ENCODE measurements at regions not wholly inside any gene's neighbourhood (a gene's known extent, or its start where the extent isn't known, plus 50 kb on each side); places are given as distances from the start of the nearest gene placed in this dataset.

GRCh38 chr5:36523450-36523849 is 83.0 kb upstream of the SLC1A3 start:
- H3K4me2 ChIP-seq (ENCODE audit: low read depth, low read length), result no peak overlapping the region
- H2BK5ac ChIP-seq (ENCODE audit: low read depth, low read length, poor library complexity, severe bottlenecking), result no peak overlapping the region
- H2BK120ac ChIP-seq (ENCODE audit: low read depth, low read length), result no peak overlapping the region
- H4K8ac ChIP-seq (ENCODE audit: low read depth in 2 of 2, low read length in 2 of 2), result no peak overlapping the region
- H3K14ac ChIP-seq (replicated peaks; ENCODE audit: low read depth, low read length), result no peak overlapping the region
- TF ChIP-seq POLR2A (IDR thresholded peaks at IDR 0.05; ENCODE audit: low read depth, low read length), result no peak
- TF ChIP-seq BHLHE40 (IDR thresholded peaks at IDR 0.05; ENCODE audit: low read depth, low read length), result no peak
- TF ChIP-seq MXI1 (IDR thresholded peaks at IDR 0.05; ENCODE audit: borderline replicate concordance, low read depth, low read length), result no peak
- no peak for TF ChIP-seq MAFK (IDR thresholded peaks at IDR 0.05; ENCODE audit: low read depth, low read length)
- no peak for TF ChIP-seq USF2 (IDR thresholded peaks at IDR 0.05; ENCODE audit: low read depth, low read length)
- no peak for TF ChIP-seq RAD21 (IDR thresholded peaks at IDR 0.05; ENCODE audit: low read length)
- TF ChIP-seq RCOR1 (IDR thresholded peaks at IDR 0.05; ENCODE audit: insufficient replicate concordance, low read length), result no peak
- no peak for TF ChIP-seq MAZ (IDR thresholded peaks at IDR 0.05; ENCODE audit: borderline replicate concordance, low read depth, low read length)
- no peak for TF ChIP-seq CEBPB (IDR thresholded peaks at IDR 0.05; ENCODE audit: low read depth, low read length)
- TF ChIP-seq NFE2L2 (IDR thresholded peaks at IDR 0.05; ENCODE audit: low read depth, low read length), result no peak
- no peak for TF ChIP-seq RFX5 (IDR thresholded peaks at IDR 0.05; ENCODE audit: low read depth, low read length)
- TF ChIP-seq FOS (IDR thresholded peaks at IDR 0.05; ENCODE audit: low read depth, low read length), result no peak
- TF ChIP-seq ELK1 (IDR thresholded peaks at IDR 0.05; ENCODE audit: borderline replicate concordance, low read depth, low read length), result no peak
- no peak for TF ChIP-seq SMC3 (IDR thresholded peaks at IDR 0.05; ENCODE audit: low read depth, low read length)
- no peak for TF ChIP-seq CHD1 (IDR thresholded peaks at IDR 0.05; ENCODE audit: low read depth, low read length)
- H2AK9ac ChIP-seq (replicated peaks; ENCODE audit: low read depth, low read length, poor library complexity), result no peak overlapping the region
- POLR2A ChIA-PET (ENCODE audit: unreplicated experiment), result no interaction called here
- WGBS, 2 experiments (ENCODE audit: extremely low coverage in 2 of 2, insufficient read length in 1 of 2), result 66% methylated on average over 4 of the region's 5 CpGs; no CpG with 5 or more reads in 1 of the 2 experiments
- CTCF ChIA-PET, result no interaction called here
- DNase-seq (no peak), ATAC-seq (ENCODE audit: low read depth) (no peak)
- no peak overlapping the region for H3K27ac ChIP-seq (ENCODE audit: insufficient read depth, low read length)
- H4K91ac ChIP-seq (ENCODE audit: insufficient read depth, low read depth, low read length), result no peak overlapping the region
- H2AK5ac ChIP-seq (ENCODE audit: low read depth, low read length), result no peak overlapping the region
- H3K9me1 ChIP-seq (ENCODE audit: insufficient read depth, low read length), result no peaks in the 10 kb centered on the region; the same call in 1 of the 2 replicates
- no peak overlapping the region for H3K4ac ChIP-seq (ENCODE audit: low read depth, low read length)
- H4K5ac ChIP-seq (ENCODE audit: low read depth, low read length), result no peak overlapping the region
- H3K23ac ChIP-seq (ENCODE audit: low read depth, low read length), result no peak overlapping the region
- no TSS peak for BruUV-seq (replicated peaks)
- dilution Hi-C loops (cut with HindIII; ENCODE audit: low sequenced_read_pairs, unreplicated experiment) (no loop called here), intact Hi-C loops (cut with micrococcal nuclease) (no loop called here), in situ Hi-C loops (cut with MboI; ENCODE audit: low sequenced_read_pairs) (no loop called here)
- no peaks in the 10 kb centered on the region for H4K20me1 ChIP-seq (ENCODE audit: insufficient read depth, low read length)
- no peak overlapping the region for H3K56ac ChIP-seq (ENCODE audit: extremely low read depth, insufficient read depth, low read length)
- no peak overlapping the region for H3K18ac ChIP-seq (ENCODE audit: low read depth, low read length)
- no peaks in the 10 kb centered on the region for H3K9me3 ChIP-seq (ENCODE audit: control insufficient read depth, insufficient read depth, low read length)
- no peak overlapping the region for H2AFZ ChIP-seq (replicated peaks; ENCODE audit: low read length, poor library complexity)
- no peak overlapping the region for H3K4me3 ChIP-seq (ENCODE audit: insufficient read depth, low read depth, low read length)
- no peaks in the 10 kb centered on the region for H3K79me1 ChIP-seq (ENCODE audit: low read depth in 1 of 2, low read length in 2 of 2)
- H2BK15ac ChIP-seq (ENCODE audit: low read depth, low read length), result no peak overlapping the region
- H3K4me1 ChIP-seq (ENCODE audit: control insufficient read depth, insufficient read depth, low read length), result no peaks in the 10 kb centered on the region
- peaks cover 3% of the 10 kb centered on the region; the same call in 1 of the 2 replicates for H3K27me3 ChIP-seq (ENCODE audit: control insufficient read depth, insufficient read depth, low read length)
- H2BK20ac ChIP-seq (ENCODE audit: low read depth, low read length), result no peak overlapping the region
- H3K36me3 ChIP-seq (ENCODE audit: control insufficient read depth, insufficient read depth, low read length), result no peaks in the 10 kb centered on the region
- H3K9ac ChIP-seq (ENCODE audit: low read depth, low read length), result no peak overlapping the region

All from IMR-90 (cell line).